ENCODE measurements at regions not wholly inside any gene's neighbourhood (a gene's known extent, or its start where the extent isn't known, plus 50 kb on each side); places are given as distances from the start of the nearest gene placed in this dataset.

DNA sequence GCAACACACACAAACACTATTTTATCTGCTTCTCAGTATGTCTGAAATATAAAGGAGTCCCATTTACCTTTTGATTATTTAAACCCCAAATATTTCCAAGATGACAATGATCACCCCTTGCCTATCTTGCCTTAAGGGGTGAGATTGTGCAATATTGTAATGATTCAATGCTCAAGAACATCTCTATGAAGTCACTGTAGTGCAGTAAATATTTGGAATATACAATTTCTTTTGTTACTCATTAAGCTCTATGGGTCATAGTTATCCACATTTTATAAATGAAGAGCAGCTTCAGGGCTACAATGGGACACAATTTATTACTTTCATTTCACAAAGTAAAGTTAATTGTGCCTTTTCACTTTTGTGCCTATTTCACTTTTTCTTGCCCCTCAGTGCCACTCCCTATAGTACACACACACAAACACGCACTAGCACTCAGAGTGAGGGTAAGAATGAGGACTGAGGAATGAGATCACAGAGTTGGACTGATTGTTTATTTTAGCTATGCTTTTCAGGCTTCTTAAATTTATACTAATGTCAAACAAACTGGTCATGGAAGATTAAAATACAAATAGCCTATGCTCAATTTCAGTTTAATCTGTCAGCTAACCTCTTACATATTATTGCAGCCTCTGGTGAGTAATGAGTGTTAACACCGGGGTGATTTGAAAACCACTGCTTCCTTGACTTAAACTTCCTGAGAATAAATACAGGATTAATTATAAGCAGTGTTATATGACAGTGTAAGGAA is 521.0 kb upstream of the B3GALT2 start:
- Histone ChIP-seq H3K9me3 (replicated peaks; ENCODE audit: control insufficient read depth, insufficient read depth, low read length) (no peaks in the 10 kb centered on the region), H3K36me3 (ENCODE audit: control insufficient read depth in 2 of 2, insufficient read depth in 2 of 2, low read length in 1 of 2) (no peaks in the 10 kb centered on the region), H2AFZ (ENCODE audit: control insufficient read depth, low read depth, low read length) (no peak overlapping the region), H4K20me1 (ENCODE audit: control insufficient read depth, insufficient read depth) (no peaks in the 10 kb centered on the region), H3K79me2 (ENCODE audit: control insufficient read depth, insufficient read depth, low read length) (no peaks in the 10 kb centered on the region), H3K9ac (ENCODE audit: control insufficient read depth, insufficient read depth, low read length) (no peak overlapping the region), H3K27ac (ENCODE audit: control insufficient read depth, insufficient read depth) (no peak overlapping the region), H3K27me3 (replicated peaks in 1 of 2; ENCODE audit: control insufficient read depth in 2 of 2, insufficient read depth in 2 of 2, low read length in 1 of 2) (no peaks in the 10 kb centered on the region), H3K4me1 (ENCODE audit: control insufficient read depth, insufficient read depth, low read length) (no peaks in the 10 kb centered on the region), H3K4me2 (ENCODE audit: control insufficient read depth, insufficient read depth) (no peak overlapping the region), H3K4me3 (no peak overlapping the region)
- 16% methylated on average over 2 of the region's 2 CpGs for WGBS (ENCODE audit: insufficient coverage, insufficient replicate concordance, low lambda C conversion rate, missing lambda C conversion rate)
- TF ChIP-seq, protein P1, sequence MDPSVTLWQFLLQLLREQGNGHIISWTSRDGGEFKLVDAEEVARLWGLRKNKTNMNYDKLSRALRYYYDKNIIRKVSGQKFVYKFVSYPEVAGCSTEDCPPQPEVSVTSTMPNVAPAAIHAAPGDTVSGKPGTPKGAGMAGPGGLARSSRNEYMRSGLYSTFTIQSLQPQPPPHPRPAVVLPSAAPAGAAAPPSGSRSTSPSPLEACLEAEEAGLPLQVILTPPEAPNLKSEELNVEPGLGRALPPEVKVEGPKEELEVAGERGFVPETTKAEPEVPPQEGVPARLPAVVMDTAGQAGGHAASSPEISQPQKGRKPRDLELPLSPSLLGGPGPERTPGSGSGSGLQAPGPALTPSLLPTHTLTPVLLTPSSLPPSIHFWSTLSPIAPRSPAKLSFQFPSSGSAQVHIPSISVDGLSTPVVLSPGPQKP (IDR thresholded peaks at IDR 0.05; ENCODE audit: low read depth, low read length): no peak
- TF ChIP-seq, protein P2, sequence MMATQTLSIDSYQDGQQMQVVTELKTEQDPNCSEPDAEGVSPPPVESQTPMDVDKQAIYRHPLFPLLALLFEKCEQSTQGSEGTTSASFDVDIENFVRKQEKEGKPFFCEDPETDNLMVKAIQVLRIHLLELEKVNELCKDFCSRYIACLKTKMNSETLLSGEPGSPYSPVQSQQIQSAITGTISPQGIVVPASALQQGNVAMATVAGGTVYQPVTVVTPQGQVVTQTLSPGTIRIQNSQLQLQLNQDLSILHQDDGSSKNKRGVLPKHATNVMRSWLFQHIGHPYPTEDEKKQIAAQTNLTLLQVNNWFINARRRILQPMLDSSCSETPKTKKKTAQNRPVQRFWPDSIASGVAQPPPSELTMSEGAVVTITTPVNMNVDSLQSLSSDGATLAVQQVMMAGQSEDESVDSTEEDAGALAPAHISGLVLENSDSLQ (IDR thresholded peaks at IDR 0.05): no peak
- ChIA-PET CTCF (interaction anchor here (1.6 kb wide), 1 partner anchor 12 kb away, joined by 5 read pairs; no protein-coding TSS in a partner anchor), SMC1A (ENCODE audit: uncharacterized antibody, unreplicated experiment) (interaction anchor here (0.7 to 0.8 kb wide), 2 partner anchors 8 to 101 kb away, joined by 3 read pairs; no protein-coding TSS in a partner anchor), POLR2A (no interaction called here), RAD21 (ENCODE audit: unreplicated experiment) (no interaction called here)
- DNase-seq (ENCODE audit: low read depth, low spot score) (no peak), FAIRE-seq (no peak), ATAC-seq (no peak)
- BruUV-seq (replicated peaks): no TSS peak
- in situ Hi-C loops (cut with MboI) (no loop called here), intact Hi-C loops (cut with micrococcal nuclease; ENCODE audit: unreplicated experiment) (no loop called here)

DNA sequence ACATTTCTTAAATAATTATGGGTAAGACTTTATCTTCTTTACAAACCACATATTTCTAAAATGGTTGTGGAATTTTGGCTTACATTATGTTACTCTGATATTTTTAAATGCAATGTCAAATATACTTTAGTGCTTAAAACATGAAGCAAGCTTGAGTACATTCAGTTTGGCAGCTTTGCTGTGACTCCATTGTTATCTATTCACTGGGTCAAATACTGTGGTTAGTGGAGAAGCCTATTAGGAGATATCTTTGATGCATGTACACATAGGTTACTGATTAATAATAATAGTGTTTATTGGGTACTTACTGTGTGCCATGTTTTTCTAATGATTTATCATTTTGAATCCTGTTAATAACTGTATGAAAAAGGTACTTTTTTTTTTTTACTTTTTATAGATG is 520.4 kb upstream of the B3GALT2 start:
- intact Hi-C loops (cut with micrococcal nuclease; ENCODE audit: unreplicated experiment) (no loop called here), in situ Hi-C loops (cut with MboI) (no loop called here)
- H3K4me2 ChIP-seq (ENCODE audit: control insufficient read depth, insufficient read depth): no peak overlapping the region
- ATAC-seq (no peak), DNase-seq (ENCODE audit: low read depth, low spot score) (no peak), FAIRE-seq (no peak)
- ChIA-PET SMC1A (ENCODE audit: uncharacterized antibody, unreplicated experiment) (no interaction called here), RAD21 (ENCODE audit: unreplicated experiment) (no interaction called here), POLR2A (no interaction called here), CTCF (interaction anchor here (1.6 kb wide), 1 partner anchor 11 kb away, joined by 5 read pairs; no protein-coding TSS in a partner anchor)
- no peaks in the 10 kb centered on the region for H3K27me3 ChIP-seq (replicated peaks in 1 of 2; ENCODE audit: control insufficient read depth in 2 of 2, insufficient read depth in 2 of 2, low read length in 1 of 2)
- no peak overlapping the region for H3K9ac ChIP-seq (ENCODE audit: control insufficient read depth, insufficient read depth, low read length)
- BruUV-seq (replicated peaks): no TSS peak
- no peak overlapping the region for H3K27ac ChIP-seq (ENCODE audit: control insufficient read depth, insufficient read depth)
- no peaks in the 10 kb centered on the region for H3K9me3 ChIP-seq (replicated peaks; ENCODE audit: control insufficient read depth, insufficient read depth, low read length)
- no peak overlapping the region for H2AFZ ChIP-seq (ENCODE audit: control insufficient read depth, low read depth, low read length)
- H3K4me3 ChIP-seq: no peak overlapping the region
- no peaks in the 10 kb centered on the region for H3K79me2 ChIP-seq (ENCODE audit: control insufficient read depth, insufficient read depth, low read length)
- no peaks in the 10 kb centered on the region for H3K36me3 ChIP-seq (ENCODE audit: control insufficient read depth in 2 of 2, insufficient read depth in 2 of 2, low read length in 1 of 2)
- no peaks in the 10 kb centered on the region for H3K4me1 ChIP-seq (ENCODE audit: control insufficient read depth, insufficient read depth, low read length)
- H4K20me1 ChIP-seq (ENCODE audit: control insufficient read depth, insufficient read depth): no peaks in the 10 kb centered on the region
- TF ChIP-seq, protein P3, sequence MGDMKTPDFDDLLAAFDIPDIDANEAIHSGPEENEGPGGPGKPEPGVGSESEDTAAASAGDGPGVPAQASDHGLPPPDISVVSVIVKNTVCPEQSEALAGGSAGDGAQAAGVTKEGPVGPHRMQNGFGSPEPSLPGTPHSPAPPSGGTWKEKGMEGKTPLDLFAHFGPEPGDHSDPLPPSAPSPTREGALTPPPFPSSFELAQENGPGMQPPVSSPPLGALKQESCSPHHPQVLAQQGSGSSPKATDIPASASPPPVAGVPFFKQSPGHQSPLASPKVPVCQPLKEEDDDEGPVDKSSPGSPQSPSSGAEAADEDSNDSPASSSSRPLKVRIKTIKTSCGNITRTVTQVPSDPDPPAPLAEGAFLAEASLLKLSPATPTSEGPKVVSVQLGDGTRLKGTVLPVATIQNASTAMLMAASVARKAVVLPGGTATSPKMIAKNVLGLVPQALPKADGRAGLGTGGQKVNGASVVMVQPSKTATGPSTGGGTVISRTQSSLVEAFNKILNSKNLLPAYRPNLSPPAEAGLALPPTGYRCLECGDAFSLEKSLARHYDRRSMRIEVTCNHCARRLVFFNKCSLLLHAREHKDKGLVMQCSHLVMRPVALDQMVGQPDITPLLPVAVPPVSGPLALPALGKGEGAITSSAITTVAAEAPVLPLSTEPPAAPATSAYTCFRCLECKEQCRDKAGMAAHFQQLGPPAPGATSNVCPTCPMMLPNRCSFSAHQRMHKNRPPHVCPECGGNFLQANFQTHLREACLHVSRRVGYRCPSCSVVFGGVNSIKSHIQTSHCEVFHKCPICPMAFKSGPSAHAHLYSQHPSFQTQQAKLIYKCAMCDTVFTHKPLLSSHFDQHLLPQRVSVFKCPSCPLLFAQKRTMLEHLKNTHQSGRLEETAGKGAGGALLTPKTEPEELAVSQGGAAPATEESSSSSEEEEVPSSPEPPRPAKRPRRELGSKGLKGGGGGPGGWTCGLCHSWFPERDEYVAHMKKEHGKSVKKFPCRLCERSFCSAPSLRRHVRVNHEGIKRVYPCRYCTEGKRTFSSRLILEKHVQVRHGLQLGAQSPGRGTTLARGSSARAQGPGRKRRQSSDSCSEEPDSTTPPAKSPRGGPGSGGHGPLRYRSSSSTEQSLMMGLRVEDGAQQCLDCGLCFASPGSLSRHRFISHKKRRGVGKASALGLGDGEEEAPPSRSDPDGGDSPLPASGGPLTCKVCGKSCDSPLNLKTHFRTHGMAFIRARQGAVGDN (IDR thresholded peaks at IDR 0.05): no peak
- TF ChIP-seq, protein P4, sequence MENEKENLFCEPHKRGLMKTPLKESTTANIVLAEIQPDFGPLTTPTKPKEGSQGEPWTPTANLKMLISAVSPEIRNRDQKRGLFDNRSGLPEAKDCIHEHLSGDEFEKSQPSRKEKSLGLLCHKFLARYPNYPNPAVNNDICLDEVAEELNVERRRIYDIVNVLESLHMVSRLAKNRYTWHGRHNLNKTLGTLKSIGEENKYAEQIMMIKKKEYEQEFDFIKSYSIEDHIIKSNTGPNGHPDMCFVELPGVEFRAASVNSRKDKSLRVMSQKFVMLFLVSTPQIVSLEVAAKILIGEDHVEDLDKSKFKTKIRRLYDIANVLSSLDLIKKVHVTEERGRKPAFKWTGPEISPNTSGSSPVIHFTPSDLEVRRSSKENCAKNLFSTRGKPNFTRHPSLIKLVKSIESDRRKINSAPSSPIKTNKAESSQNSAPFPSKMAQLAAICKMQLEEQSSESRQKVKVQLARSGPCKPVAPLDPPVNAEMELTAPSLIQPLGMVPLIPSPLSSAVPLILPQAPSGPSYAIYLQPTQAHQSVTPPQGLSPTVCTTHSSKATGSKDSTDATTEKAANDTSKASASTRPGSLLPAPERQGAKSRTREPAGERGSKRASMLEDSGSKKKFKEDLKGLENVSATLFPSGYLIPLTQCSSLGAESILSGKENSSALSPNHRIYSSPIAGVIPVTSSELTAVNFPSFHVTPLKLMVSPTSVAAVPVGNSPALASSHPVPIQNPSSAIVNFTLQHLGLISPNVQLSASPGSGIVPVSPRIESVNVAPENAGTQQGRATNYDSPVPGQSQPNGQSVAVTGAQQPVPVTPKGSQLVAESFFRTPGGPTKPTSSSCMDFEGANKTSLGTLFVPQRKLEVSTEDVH (IDR thresholded peaks at IDR 0.05; ENCODE audit: low read depth, partially characterized antibody): no peak
- no peak for TF ChIP-seq HDGF (IDR thresholded peaks at IDR 0.05)
